Stimulated activated CD4-positive, alpha-beta T cell treated with anti-CD3 and anti-CD28 coated beads, Interleukin-4, amount 100 ng/mL, for 24 hours (primary cell): ENCODE measurements at regions not wholly inside any gene's neighbourhood (a gene's known extent, or its start where the extent isn't known, plus 50 kb on each side); places are given as distances from the start of the nearest gene placed in this dataset.
"Not testable (repeated sequence)": the region's sequence is repeated elsewhere in the genome, so short reads cannot be mapped to it uniquely, and the experiment has no call there.

Experiments
- DNase-seq: peaks from one replicate; pipeline ENCODE4 v3.0.0-alpha.2; 2020

- DNase-seq = no peak
Observed at GRCh38 chr2:145752091-145752806, 1232.3 kb upstream of the ZEB2 start.

GRCh38 chr2:145751629-145752028 is 1231.7 kb upstream of the ZEB2 start:
- no peak for DNase-seq

- DNase-seq = no peak
Observed at GRCh38 chr2:145751155-145751554, 1231.2 kb upstream of the ZEB2 start.

GRCh38 chr2:145750612-145751011 is 1230.7 kb upstream of the ZEB2 start:
- no peak for DNase-seq

GRCh38 chr2:145750144-145750543 is 1230.2 kb upstream of the ZEB2 start:
- DNase-seq = no peak

- DNase-seq = no peak
Observed at GRCh38 chr2:145749556-145749955, 1229.6 kb upstream of the ZEB2 start.

- DNase-seq = no peak
Observed at GRCh38 chr2:145748927-145749326, 1229.0 kb upstream of the ZEB2 start.

- no peak for DNase-seq
Observed at GRCh38 chr2:145747715-145748114, 1227.8 kb upstream of the ZEB2 start.

GRCh38 chr2:145745387-145745721 is 1225.4 kb upstream of the ZEB2 start:
- not testable (repeated sequence) for DNase-seq

GRCh38 chr2:145744541-145745386 is 1224.8 kb upstream of the ZEB2 start:
- DNase-seq = no peak

- no peak for DNase-seq
Observed at GRCh38 chr2:145743011-145743410, 1223.1 kb upstream of the ZEB2 start.

- DNase-seq = no peak
Observed at GRCh38 chr2:145741636-145742035, 1221.7 kb upstream of the ZEB2 start.

GRCh38 chr2:145741181-145741580 is 1221.3 kb upstream of the ZEB2 start:
- no peak for DNase-seq

- no peak for DNase-seq
Observed at GRCh38 chr2:145740302-145740701, 1220.4 kb upstream of the ZEB2 start.

GRCh38 chr2:145739681-145740080 is 1219.8 kb upstream of the ZEB2 start:
- no peak for DNase-seq

- DNase-seq = no peak
Observed at GRCh38 chr2:145736871-145737270, 1217.0 kb upstream of the ZEB2 start.

- no peak for DNase-seq
Observed at GRCh38 chr2:145731467-145731866, 1211.5 kb upstream of the ZEB2 start.

- DNase-seq = no peak
Observed at GRCh38 chr2:145729993-145730770, 1210.3 kb upstream of the ZEB2 start.

GRCh38 chr2:145729481-145729880 is 1209.6 kb upstream of the ZEB2 start:
- DNase-seq = no peak

GRCh38 chr2:145728511-145728910 is 1208.6 kb upstream of the ZEB2 start:
- no peak for DNase-seq

GRCh38 chr2:145725876-145726275 is 1206.0 kb upstream of the ZEB2 start:
- no peak for DNase-seq

GRCh38 chr2:145724311-145724898 is 1204.5 kb upstream of the ZEB2 start:
- DNase-seq = no peak

- DNase-seq = no peak
Observed at GRCh38 chr2:145723872-145724271, 1204.0 kb upstream of the ZEB2 start.
